ENCODE measurements at regions not wholly inside any gene's neighbourhood (a gene's known extent, or its start where the extent isn't known, plus 50 kb on each side); places are given as distances from the start of the nearest gene placed in this dataset.

DNA sequence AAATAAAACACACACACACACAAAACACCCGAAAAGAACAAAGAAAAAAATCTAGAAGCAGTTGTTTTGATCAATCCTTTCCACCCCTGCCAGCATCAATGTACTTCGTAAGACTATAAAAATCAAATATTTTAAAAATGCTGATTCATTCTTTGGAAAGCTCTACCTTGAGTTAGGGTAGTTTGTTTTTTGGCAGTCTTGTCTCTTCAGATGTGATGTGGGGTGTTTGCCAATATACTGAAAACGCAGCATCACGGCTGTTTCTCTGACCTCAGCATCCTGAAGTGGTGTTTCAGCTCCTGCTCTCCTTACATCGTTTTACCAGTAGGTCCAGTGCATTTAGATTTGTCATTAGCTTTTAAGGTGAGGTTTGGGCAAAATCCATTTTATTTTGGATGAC, 526.0 kb downstream of the UTRN start:
- DNase-seq (ENCODE audit: low spot score): no peak

DNA sequence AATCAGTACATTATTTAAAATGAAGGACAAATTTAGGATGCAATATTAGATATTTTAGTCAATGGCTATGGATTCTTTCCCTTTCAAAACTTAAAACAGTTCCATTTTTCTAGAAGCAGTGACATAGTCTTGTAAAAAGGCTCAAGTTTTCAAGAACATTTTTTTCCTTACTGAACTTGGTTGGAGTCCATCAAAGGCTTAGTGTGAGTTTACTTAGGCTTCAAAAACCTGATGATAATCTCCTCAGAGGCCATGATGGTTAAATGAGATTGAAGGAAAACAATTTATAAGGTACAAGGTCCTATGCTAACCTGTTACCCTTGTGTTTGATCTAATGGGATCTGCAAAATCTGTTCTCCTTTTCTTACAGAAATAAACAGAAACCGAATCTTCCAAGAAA, 531.8 kb downstream of the UTRN start:
- no peak for DNase-seq (ENCODE audit: low spot score)

DNA sequence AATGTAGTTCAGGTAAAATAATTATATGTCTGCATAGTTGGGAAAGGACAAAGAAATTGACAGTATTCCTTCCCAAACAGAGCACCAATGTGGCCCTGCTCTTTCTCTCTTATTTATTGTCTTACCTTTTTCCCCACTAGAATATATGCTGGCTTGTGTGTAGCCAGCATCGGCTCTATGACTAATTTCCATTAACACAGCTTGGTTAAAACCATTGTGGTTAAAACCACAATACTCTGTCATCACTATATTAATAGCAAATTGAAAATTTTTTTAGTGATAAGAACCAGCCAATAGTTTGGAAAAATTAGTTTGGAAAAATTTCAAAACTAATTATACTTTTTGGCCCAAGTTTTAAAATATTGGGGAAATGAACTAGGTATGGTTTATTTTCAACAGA, 535.1 kb downstream of the UTRN start:
- no peak for DNase-seq (ENCODE audit: low spot score)

DNA sequence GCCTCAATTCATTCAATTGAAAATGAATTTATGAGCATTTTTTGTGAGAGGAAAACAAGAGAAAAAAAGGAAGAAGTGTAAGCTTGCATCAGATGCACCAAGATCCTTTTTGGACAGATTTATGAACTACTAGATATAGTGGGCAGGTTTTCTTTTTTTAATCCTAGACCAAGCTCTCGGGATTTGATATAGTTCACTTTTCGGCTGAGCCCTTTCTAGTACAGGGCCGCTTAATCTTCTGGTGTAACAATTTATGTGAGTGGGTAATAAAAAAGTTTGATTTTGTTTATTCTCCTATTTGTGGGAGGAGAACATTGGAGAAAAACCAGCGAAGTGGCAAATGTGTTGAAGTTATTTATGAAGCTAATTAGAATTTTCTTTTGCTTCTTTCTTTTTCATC, 538.0 kb downstream of the UTRN start:
- DNase-seq (ENCODE audit: low spot score): no peak

DNA sequence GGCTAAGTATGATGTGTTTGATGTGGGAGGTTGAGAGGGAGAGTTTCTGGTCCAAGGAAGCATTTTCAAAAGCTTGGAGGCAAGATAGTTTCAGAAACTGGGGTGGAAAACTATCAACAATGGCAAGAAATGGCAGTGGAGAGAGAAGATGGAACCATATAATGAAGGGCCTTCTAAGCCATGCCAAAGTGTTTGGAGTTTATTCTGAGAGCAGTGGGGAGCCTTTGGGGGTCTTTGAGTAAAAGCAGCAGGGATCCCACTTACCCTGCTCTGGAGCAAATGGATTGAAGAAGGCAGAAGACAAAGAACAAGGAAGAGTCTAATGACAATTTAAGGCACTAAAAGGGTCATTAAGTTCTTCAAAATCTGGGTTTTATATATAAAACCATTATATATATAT, 538.9 kb downstream of the UTRN start:
- no peak for DNase-seq (ENCODE audit: low spot score)

DNA sequence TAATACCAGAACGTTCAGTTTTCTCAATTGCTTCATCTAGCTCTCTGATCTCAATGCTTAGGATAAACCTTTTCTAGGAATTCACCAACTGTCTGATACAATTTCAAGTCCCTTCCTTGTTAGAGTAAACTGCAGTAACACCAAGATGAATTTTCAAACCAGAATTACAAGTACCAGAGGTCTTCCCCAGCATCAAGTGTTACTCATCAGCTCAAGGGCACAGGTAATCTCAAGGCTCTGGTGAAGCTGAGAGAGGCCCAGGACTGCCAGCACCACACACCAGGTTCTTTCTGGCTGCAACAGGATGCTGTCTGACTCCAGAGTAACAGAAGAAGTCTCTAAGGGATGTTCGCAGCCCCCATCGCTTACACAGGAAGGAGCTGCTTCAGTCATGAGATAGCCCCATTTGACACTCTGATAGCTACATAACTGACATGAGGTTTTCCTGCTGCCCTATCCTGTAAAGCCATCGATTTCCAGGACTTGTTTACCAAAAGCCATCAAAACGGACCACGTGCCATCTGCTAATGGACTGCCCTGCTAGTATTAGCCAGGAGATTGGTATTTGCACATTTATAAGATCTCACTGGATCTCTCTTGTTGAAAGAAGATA, 549.4 kb downstream of the UTRN start:
- no peak for DNase-seq (ENCODE audit: low spot score)

DNA sequence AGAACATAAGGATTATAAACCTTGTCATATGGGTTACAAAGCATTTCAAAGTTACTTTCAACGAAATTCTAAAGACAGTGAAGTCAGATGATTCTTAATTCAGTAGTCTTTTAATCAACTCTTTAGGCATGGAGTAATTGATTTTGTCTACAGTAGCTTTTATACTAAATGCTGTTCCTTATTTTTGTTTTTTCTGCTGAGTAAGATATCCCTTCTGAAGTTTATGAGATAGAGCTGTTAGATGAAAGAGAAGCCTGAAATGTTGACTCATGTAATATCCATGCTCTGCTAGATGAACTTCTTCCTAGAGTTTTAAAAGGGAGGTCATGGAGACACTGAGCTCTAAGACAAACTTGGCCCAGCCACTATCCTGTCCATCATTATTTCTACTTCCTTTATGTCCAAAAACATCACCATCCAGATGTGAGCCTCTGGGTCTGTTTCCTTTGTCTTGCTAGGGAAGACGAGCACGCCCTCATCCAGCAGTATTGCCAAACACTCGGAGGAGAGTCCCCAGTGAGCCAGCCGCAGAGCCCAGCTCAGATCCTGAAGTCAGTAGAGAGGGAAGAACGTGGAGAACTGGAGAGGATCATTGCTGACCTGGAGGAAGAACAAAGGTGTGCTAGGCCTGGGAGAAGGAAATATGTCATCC, 550.3 kb downstream of the UTRN start:
- DNase-seq (ENCODE audit: low spot score): no peak

DNA sequence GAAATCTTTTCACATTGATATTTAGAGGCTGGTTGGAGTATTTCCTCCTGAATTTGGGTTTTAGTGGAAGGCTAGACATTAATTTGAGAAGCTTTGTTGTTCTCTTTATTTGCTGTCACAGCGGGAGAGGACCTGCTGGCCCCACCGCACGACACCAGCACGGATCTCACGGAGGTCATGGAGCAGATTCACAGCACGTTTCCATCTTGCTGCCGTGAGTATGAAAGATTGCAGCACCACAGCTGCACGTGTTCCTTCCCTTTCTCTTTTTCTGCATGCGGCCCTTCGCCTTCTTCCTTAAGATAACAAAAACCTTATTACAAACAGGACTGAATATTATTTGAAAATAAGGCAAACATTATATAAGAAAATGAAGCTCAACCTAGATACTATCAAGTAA, 555.5 kb downstream of the UTRN start:
- no peak for DNase-seq (ENCODE audit: low spot score)

DNA sequence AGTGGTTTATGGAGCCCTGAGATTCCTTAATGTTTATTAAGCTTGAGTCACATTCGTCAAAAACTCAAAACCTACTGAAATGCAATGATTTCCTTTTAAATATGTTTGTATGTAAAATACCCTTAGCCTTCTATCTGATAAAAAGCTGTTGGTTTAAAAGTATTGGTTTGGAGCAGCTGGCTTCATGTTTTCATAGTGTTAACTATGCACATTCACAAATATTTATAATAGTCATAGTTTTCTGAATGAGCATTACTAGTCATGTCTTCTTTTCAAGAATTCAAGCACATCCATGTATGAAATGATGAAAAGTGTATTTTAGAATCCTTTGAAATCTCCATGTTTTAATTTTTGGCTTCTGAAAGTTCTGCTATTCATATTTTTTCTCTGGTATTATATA, 558.6 kb downstream of the UTRN start:
- no peak for DNase-seq (ENCODE audit: low spot score)

DNA sequence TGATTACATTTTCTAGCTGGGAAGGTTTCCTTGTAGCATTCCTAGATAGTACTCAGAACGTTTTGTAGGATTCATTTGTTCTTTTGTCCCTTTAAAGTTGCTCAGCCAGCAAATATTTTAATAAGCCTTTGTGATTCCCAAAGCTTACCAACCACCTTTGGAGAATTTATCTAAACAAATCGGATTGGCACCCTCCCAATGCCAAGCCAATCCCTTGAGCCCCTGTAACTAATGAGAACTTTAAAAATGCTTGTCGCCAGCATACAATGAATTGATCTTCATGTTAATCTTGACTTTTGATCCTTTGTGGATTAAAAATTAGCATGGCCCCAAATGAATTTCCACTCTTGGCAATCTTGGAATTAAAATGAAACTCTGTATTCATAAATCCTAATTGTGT, 559.5 kb downstream of the UTRN start:
- no peak for DNase-seq (ENCODE audit: low spot score)

DNA sequence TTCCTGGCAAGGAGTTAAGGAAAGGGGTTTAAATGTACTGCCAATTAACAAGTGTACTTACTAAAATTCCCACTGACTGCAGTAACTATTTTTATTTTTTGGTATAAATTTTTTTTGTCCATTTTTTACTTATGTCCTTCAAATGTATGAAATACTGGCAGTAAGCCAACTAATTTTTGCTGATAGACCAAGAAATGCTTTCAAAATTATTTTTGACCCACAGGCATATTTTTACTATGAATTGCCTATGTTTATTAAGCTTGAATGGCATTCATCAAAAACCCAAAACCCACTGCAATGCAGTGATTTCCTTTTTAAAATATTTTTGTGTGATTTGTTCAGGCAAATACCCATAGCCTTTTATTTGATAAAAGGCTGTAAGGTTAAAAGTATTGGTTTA, 560.1 kb downstream of the UTRN start:
- no peak for DNase-seq (ENCODE audit: low spot score)

DNA sequence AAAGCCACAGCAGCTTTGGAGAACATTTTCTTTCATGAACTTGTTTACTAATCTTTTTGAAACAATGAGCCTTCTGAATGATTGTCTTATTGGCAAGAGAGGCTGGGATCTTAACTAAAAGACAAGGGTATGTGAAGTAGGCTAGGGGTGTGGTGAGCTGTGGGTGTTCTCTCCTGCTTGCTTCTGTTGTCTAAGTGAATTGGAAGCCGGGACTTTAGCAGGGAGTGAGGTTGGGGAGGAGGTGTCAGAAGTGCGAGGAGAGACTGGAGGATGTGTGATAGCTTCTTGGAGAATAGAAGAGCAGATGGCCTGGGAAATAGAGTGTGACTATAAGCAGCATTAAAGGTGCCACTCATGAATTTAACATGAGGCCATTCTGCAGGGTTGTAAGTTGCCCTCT, 562.8 kb downstream of the UTRN start:
- no peak for DNase-seq (ENCODE audit: low spot score)

DNA sequence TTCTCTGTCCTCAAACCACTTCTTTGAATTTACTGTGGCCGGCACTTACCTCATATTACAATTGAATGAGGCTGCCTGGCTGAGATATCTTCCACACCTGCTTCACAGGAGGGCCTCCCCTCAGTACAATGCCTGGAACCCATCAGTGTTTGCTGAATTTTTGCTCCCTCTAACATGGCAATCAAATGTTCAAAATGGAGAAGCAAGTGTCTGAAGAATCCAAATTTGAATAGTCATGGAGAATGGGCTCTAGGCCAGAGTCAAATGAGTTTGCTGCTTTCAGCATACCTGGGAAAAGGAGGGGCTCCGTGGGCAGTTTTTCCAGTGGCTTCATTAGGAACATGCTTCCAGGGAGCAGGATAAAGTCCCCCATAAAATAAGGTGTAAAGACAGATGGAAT, 564.8 kb downstream of the UTRN start:
- DNase-seq (ENCODE audit: low spot score): no peak

DNA sequence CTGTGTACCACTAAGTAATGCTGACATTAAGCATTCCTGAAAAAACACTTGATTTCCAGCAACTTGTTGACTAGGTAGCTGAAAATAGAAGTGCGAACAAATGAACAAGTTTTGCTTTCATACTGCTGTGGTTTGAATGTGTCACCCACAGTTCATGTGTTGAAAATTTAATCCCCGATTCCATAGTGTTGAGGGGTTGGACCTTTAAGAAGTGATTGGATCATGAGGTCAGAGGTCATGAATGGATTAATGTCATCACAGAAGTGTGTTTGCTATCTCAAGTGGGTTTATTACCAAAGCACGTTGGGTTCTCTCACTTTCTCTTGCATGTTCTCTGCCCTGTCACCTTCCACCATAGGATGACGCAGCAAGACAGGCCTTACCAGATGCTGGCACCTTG, 568.5 kb downstream of the UTRN start:
- no peak for DNase-seq (ENCODE audit: low spot score)

DNA sequence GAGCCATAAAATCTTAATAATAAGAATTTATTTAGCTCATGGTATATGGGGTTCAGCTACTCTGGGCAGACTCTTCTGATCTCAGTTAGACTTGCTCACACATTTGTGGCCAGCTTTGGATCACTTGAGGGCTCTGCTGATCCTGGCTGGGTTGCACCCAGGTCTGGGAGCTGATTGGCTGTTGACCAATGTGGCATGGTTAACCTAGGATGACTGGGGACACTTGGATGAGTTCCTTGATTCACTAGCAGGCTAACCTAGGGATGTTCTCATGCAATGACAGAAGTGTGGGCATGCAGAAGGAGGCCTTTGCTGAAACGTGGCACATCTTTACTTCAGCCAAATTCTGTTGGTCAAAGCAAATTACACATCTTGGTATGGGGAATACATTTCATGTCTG, 569.5 kb downstream of the UTRN start:
- no peak for DNase-seq (ENCODE audit: low spot score)

DNA sequence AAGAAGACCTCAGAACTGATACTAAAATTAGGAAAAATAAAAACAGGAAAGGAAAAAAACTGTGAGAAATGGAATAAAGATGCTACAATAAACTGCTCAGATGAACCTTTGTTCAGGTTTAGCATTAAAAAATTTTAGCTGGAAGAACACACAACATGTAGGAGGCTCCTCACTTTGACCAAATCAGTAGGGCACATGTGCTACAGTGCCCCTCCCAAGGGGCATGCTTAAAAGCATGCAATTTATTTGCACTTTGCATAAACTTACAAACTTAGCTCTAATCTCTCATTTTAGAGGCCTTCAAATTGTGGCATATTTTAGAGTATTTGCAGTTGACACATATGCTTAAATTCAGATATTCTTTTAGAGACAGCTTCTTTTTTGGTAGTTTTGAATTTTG, 570.2 kb downstream of the UTRN start:
- no peak for DNase-seq (ENCODE audit: low spot score)

DNA sequence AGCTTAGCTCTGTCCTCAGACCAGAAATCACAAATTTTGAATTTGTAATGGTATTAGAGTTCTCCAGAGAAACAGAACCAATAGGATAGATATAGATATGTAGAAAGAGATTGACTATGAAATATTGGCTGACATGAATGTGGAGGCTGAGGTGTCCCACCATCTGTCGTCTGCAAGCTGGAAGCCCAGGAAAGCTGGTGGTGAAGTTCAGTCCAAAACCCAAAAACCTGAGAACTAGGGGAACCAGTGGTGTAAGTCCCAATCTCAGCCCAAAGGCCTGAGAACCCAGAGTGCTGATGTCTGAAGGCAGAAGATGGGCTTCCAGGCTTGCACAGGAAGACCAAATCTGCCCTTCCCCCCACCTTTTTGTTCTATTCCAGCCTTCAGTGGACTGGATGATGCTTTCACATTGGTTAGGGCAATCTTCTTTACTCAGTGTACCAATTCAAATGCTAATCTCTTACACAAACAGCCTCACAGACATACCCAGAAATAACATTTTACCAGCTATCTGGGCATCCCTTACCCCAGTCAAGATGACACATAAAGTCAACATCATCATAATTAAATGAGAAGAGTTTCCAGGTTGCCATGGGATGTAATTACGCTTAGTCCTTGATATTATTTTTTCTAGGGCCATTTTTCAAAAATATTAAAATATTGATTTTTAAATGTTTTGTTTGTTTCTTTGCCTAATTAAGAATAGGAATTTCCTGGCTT, 570.8 kb downstream of the UTRN start:
- DNase-seq (ENCODE audit: low spot score): no peak

DNA sequence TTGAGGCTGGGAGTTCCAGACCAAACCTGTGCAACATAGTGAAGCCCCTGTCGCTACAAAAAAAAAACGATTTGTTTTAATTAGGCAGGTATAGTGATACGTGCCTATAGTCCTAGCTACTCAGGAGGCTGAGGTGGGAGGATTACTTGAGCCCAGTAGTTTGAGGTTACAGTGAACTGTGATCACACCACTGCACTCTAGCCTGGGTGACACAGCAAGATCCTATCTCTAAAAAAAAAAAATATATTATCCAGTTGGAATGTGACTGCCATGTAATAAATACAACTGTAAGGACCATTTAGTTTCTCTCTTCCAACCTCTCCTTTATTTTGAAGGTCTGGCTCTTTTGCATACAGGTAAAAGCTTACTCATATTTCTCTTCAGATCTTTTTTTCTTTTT, 571.5 kb downstream of the UTRN start:
- DNase-seq (ENCODE audit: low spot score): no peak

DNA sequence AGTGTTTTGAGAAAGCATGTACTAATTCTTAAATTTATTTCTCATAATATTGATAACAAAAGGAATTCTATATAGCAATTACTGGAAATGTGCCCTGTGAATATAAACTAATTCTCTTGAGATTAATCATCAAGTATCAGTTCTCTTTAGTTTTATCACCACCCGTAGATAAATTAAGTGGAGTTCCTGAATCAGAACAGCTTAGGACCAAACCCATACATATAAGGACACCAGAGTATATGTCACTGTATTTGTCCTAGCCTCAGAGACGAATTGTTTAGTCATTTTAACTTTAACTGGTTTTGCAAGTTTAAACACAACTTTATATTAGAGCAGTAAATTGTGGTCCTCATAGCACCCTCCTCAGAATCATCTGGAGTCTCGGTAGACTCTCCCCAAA, 572.0 kb downstream of the UTRN start:
- DNase-seq (ENCODE audit: low spot score): no peak

DNA sequence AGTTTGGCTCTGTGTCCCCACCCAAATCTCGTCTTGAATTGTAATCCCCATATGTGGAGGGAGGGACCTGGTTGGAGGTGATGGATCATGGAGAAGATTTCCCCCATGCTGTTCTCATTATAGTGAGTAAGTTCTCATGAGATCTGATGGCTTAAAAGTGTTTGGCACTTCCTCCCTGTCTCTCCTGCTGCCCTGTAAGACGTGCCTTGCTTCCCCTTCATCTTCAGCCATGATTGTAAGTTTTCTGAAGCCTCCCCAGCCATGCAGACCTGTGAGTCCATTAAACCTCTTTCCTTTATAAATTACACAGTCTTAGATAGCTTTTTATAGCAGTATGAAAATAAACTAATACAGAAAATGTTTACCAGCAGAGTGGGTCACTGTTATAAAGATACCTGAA, 577.6 kb downstream of the UTRN start:
- DNase-seq (ENCODE audit: low spot score): no peak

DNA sequence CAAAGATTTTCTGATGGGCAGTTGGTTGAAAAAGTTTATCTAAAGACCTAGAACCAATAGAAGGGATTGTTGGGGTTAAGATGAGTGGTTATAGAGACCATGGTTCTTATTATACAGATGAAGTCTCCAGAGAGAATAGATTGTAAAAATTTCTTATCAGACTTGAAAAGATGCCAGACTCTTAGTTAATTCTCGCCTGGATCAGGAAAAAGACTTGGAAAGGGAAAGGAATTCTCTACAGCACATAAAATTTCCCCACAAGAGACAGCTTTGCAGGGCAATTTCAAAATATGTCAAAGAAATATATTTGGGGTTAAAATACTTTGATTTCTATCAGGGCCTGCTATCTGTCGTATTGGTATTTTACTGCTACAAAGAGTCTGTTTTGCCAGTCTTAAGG, 582.6 kb downstream of the UTRN start:
- no peak for DNase-seq (ENCODE audit: low spot score)

DNA sequence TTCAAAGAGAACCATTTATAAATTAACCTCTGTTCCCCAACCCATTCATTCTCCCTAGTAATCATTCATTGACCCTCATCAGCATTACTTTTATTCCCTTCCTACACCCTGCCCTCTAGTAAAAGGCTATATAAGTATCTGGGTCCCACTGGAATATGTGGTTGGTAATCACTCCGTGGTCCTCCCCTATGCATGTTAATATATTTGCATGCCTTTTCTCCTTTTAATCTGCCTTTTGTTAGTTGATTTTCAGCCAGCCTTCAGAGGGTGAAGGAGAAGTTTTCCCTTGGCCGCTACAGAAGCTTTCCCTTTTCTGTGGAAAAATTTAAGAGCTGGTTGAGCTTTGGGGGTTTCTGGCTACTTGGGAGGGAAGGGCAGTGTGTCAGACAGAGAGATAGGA, 585.6 kb downstream of the UTRN start:
- DNase-seq (ENCODE audit: low spot score): no peak

DNA sequence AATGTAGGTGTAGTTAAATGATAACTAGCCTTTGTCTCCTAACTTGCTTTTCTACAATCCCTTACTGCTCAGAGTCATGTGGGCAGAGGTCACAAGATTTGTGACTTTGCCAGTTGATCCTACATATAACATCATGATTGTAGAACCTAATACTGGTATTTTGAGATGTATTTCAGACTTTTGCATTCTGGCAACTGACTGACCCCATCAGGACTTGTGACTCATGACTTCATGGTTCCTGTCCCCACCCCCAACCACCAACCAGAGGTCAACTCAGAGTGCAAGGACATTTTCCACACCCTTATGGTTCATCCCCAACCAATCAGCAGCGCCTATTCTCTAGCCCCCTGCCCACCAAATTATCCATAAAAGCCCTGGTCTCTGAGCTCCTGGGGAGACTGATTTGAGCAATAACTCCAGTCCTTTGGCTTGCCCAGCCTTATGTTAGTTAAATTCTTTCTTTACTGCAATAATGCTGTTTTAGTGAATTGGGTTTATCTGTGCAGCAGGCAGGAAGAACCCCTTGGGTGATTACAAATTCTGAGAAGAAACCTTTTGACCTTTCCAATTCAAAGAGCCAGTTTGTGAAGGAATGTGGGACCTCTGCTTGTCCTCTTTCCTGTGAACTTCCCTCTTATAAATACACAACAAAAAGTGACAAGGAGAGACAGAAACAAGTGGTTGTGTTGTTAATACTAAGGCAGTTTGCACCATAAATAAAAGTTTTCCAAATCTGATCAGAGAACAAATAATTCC, 588.7 kb downstream of the UTRN start:
- DNase-seq (ENCODE audit: low spot score): no peak
